ENCODE measurements at regions not wholly inside any gene's neighbourhood (a gene's known extent, or its start where the extent isn't known, plus 50 kb on each side); places are given as distances from the start of the nearest gene placed in this dataset.

DNA sequence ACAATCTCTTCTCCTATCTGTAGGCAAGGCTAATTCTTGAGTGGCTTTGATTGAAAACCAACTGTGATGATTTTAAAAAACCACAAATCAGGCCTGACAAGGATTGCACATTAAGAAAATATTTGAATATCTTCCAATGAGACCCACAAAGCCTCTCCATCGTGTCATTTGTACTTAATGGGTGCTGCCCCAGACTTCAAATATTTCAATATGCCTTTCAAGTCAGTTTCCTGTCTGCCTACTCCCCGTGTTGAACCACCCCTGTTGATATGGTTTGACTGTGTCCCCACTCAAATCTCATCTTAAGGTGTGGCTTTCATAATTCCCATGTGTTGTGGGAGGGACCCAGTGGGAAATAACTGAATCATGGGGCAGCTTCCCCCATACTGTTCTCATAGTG lies 159.7 kb upstream of the EGLN3 start:
- no peak for TF ChIP-seq EGR1 (conservative IDR thresholded peaks at IDR 0.05)
- no peak for TF ChIP-seq SMAD4 (CRISPR knock-in tag; conservative IDR thresholded peaks at IDR 0.05)
- TF ChIP-seq MAFF (IDR thresholded peaks at IDR 0.05; ENCODE audit: low read length), result no peak
- TF ChIP-seq PHB2 (IDR thresholded peaks at IDR 0.05; ENCODE audit: low read depth), result no peak
- no peak for TF ChIP-seq PURB (CRISPR knock-in tag; IDR thresholded peaks at IDR 0.05; ENCODE audit: low read depth)
- TF ChIP-seq MCM5 (IDR thresholded peaks at IDR 0.05; ENCODE audit: low read depth), result no peak
- TF ChIP-seq, protein P1, sequence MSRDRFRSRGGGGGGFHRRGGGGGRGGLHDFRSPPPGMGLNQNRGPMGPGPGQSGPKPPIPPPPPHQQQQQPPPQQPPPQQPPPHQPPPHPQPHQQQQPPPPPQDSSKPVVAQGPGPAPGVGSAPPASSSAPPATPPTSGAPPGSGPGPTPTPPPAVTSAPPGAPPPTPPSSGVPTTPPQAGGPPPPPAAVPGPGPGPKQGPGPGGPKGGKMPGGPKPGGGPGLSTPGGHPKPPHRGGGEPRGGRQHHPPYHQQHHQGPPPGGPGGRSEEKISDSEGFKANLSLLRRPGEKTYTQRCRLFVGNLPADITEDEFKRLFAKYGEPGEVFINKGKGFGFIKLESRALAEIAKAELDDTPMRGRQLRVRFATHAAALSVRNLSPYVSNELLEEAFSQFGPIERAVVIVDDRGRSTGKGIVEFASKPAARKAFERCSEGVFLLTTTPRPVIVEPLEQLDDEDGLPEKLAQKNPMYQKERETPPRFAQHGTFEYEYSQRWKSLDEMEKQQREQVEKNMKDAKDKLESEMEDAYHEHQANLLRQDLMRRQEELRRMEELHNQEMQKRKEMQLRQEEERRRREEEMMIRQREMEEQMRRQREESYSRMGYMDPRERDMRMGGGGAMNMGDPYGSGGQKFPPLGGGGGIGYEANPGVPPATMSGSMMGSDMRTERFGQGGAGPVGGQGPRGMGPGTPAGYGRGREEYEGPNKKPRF (IDR thresholded peaks at IDR 0.05; ENCODE audit: low read depth, low read length), result no peak
- no peak for TF ChIP-seq GABPB1 (CRISPR knock-in tag; IDR thresholded peaks at IDR 0.05)
- no peak for TF ChIP-seq NR2C1 (IDR thresholded peaks at IDR 0.05)
- no peak for TF ChIP-seq NR2C1 (tag; IDR thresholded peaks at IDR 0.05)
- no peak for TF ChIP-seq PHF20 (IDR thresholded peaks at IDR 0.05; ENCODE audit: partially characterized antibody)
- TF ChIP-seq LEF1 (IDR thresholded peaks at IDR 0.05), result no peak
- no peak for TF ChIP-seq SRSF3 (IDR thresholded peaks at IDR 0.05; ENCODE audit: insufficient read depth, low read length)
- TF ChIP-seq, protein P2, sequence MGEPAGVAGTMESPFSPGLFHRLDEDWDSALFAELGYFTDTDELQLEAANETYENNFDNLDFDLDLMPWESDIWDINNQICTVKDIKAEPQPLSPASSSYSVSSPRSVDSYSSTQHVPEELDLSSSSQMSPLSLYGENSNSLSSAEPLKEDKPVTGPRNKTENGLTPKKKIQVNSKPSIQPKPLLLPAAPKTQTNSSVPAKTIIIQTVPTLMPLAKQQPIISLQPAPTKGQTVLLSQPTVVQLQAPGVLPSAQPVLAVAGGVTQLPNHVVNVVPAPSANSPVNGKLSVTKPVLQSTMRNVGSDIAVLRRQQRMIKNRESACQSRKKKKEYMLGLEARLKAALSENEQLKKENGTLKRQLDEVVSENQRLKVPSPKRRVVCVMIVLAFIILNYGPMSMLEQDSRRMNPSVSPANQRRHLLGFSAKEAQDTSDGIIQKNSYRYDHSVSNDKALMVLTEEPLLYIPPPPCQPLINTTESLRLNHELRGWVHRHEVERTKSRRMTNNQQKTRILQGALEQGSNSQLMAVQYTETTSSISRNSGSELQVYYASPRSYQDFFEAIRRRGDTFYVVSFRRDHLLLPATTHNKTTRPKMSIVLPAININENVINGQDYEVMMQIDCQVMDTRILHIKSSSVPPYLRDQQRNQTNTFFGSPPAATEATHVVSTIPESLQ (CRISPR knock-in tag; IDR thresholded peaks at IDR 0.05), result no peak
- TF ChIP-seq HNRNPK (IDR thresholded peaks at IDR 0.05; ENCODE audit: low read depth, low read length, poor library complexity, severe bottlenecking), result no peak
- no peak for TF ChIP-seq PPARD (CRISPR knock-in tag; IDR thresholded peaks at IDR 0.05)
- no peak for TF ChIP-seq GABPB2 (CRISPR knock-in tag; conservative IDR thresholded peaks at IDR 0.05)
- TF ChIP-seq, protein P3, sequence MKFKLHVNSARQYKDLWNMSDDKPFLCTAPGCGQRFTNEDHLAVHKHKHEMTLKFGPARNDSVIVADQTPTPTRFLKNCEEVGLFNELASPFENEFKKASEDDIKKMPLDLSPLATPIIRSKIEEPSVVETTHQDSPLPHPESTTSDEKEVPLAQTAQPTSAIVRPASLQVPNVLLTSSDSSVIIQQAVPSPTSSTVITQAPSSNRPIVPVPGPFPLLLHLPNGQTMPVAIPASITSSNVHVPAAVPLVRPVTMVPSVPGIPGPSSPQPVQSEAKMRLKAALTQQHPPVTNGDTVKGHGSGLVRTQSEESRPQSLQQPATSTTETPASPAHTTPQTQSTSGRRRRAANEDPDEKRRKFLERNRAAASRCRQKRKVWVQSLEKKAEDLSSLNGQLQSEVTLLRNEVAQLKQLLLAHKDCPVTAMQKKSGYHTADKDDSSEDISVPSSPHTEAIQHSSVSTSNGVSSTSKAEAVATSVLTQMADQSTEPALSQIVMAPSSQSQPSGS (CRISPR knock-in tag; IDR thresholded peaks at IDR 0.05), result no peak
- no peak for TF ChIP-seq ZNF124 (CRISPR knock-in tag; IDR thresholded peaks at IDR 0.05)
- no peak overlapping the region for H3K27ac ChIP-seq (ENCODE audit: extremely low read depth, low read depth, low read length)
- 0% methylated on average over 2 of the region's 2 CpGs for WGBS (ENCODE audit: insufficient coverage, low coverage, missing lambda C conversion rate)
- no peaks in the 10 kb centered on the region for H3K9me3 ChIP-seq (replicated peaks; ENCODE audit: control insufficient read depth, insufficient read depth, low read depth, low read length)
- no peak overlapping the region for H3K9ac ChIP-seq (ENCODE audit: insufficient read depth in 1 of 2, low read depth in 2 of 2, low read length in 2 of 2)
- no peak for DNase-seq (ENCODE audit: extremely low read depth in 1 of 4, low spot score in 3 of 4)
- 0 out of 5 replicates have a peak, but pooled peaks cover 0 to 2% of the 10 kb centered on the region in 2 experiments for H3K27me3 ChIP-seq (ENCODE audit: control insufficient read depth in 2 of 2, insufficient read depth in 2 of 2, low read length in 2 of 2)
- intact Hi-C loops (cut with micrococcal nuclease), result loop anchor here (5.0 kb wide), 1 partner anchor 117 kb away; no protein-coding TSS in a partner anchor
- no peak overlapping the region for H3K4me3 ChIP-seq
- ATAC-seq, result no peak
- no TSS peak for BruUV-seq (replicated peaks)
- in situ Hi-C loops (cut with MboI), result no loop called here
- CTCF ChIA-PET (ENCODE audit: low intra/inter-chr PET ratio), result no interaction called here
- POLR2A ChIA-PET, result no interaction called here
- no peak overlapping the region for H2AFZ ChIP-seq (ENCODE audit: low read depth, low read length)
- no peaks in the 10 kb centered on the region for H3K36me3 ChIP-seq (ENCODE audit: control insufficient read depth, insufficient read depth, low read length)
- H3K9me1 ChIP-seq (ENCODE audit: control insufficient read depth, insufficient read depth, low read length), result no peaks in the 10 kb centered on the region
- FAIRE-seq, result no peak
- H4K20me1 ChIP-seq (replicated peaks; ENCODE audit: control insufficient read depth, insufficient read depth, low read length), result no peaks in the 10 kb centered on the region
- no peaks in the 10 kb centered on the region for H3K79me2 ChIP-seq (ENCODE audit: control insufficient read depth, insufficient read depth, low read length)
- no peaks in the 10 kb centered on the region; a peak in 2 of 5 replicates for H3K4me1 ChIP-seq (replicated peaks in 1 of 2; ENCODE audit: control insufficient read depth in 2 of 2, insufficient read depth in 2 of 2, low read length in 2 of 2)
- H3K4me2 ChIP-seq (ENCODE audit: insufficient read depth, low read length), result no peak overlapping the region

All from K562 (cell line).